H1 (cell line): ENCODE measurements at regions not wholly inside any gene's neighbourhood (a gene's known extent, or its start where the extent isn't known, plus 50 kb on each side); places are given as distances from the start of the nearest gene placed in this dataset.

Source experiments
- TF ChIP-seq, protein P1 (sequence below), 3 experiments: IDR thresholded peaks; 1 replicate in 2 of 3; 2 replicates in 1 of 3; pipeline versions ENCODE4 v1.5.1 to v1.6.1; 2011; ENCODE audit warnings: low read length in 3 of 3, mild to moderate bottlenecking in 3 of 3, inconsistent platforms in 2 of 3, low read depth in 1 of 3, moderate library complexity in 1 of 3; ENCODE audit not compliant: insufficient read depth in 1 of 3; ENCODE audit errors: control extremely low read depth in 1 of 3

DNA sequence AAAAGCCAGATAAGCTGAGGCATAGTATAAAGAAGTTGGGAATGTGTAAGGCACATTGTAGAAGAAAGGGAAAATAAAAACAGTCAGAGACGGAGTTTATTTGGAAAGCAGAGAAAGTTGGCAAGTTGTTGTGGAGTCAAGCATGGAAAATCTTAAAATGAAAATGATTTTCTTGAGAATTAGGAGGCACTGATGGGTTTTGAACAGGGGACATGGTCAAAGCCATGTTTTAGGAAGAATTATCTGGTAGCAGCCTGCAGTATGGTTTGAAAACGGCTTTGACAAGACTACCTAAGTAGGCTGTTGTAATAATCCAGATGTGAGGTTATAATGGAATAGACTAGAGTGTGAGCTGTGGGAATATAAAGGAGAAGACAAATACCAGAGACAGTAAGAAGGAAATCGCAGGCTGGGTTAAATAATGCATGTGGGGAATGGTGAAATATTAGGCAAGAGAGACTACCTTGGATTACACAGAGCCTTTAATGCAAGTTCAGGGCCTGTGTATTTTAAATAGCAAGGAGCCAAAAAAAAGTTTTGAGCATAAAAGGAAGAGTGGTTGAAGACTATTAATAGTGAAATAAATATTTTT is 130.4 kb upstream of the MEOX2 start (continued):
- TF ChIP-seq, protein P1, sequence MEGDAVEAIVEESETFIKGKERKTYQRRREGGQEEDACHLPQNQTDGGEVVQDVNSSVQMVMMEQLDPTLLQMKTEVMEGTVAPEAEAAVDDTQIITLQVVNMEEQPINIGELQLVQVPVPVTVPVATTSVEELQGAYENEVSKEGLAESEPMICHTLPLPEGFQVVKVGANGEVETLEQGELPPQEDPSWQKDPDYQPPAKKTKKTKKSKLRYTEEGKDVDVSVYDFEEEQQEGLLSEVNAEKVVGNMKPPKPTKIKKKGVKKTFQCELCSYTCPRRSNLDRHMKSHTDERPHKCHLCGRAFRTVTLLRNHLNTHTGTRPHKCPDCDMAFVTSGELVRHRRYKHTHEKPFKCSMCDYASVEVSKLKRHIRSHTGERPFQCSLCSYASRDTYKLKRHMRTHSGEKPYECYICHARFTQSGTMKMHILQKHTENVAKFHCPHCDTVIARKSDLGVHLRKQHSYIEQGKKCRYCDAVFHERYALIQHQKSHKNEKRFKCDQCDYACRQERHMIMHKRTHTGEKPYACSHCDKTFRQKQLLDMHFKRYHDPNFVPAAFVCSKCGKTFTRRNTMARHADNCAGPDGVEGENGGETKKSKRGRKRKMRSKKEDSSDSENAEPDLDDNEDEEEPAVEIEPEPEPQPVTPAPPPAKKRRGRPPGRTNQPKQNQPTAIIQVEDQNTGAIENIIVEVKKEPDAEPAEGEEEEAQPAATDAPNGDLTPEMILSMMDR (IDR thresholded peaks at IDR 0.05; ENCODE audit: control extremely low read depth in 1 of 3, insufficient read depth in 1 of 3, low read depth in 1 of 3, low read length in 3 of 3) = no peak
